Fibroblast of villous mesenchyme (primary cell): ENCODE measurements at regions not wholly inside any gene's neighbourhood (a gene's known extent, or its start where the extent isn't known, plus 50 kb on each side); places are given as distances from the start of the nearest gene placed in this dataset.

Experiments
- DNase-seq: peaks from one replicate; pipeline ENCODE4 v3.0.0-alpha.2; 2010; ENCODE audit warnings: low read depth
- H3K4me3 ChIP-seq: 2 replicates; pipeline ENCODE4 v1.5.1; 2011; ENCODE audit warnings: low read depth, mild to moderate bottlenecking, low read length
- CTCF ChIP-seq: IDR thresholded peaks from 2 replicates; pipeline ENCODE4 v1.5.1; 2012; ENCODE audit warnings: low read depth, mild to moderate bottlenecking, low read length; ENCODE audit not compliant: insufficient read depth

GRCh38 chr4:56745042-56745441, 63.9 kb upstream of the HOPX start:
- no peak overlapping the region for H3K4me3 ChIP-seq
- DNase-seq, result peak; percentile 89
- no peak for TF ChIP-seq CTCF

DNA sequence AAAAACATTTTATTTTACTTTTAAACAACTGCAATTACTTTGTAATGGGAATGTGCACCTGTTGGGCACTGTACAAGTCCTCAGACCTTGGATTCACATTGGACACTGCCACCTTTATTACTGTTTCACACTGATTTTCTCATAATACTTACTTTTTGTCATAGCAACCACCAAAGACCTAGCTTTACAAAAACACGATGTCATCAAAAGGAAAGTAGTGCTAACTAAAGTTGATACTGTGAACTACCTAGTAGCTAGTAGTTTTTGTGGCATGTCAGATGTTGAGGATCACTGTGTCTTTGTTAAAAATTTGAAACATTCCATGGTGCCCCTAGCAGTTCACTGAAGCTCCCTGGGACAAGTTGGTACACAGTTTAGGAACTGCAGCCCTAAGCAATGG, 62.9 kb upstream of the HOPX start:
- no peak for TF ChIP-seq CTCF
- no peak overlapping the region for H3K4me3 ChIP-seq
- no peak for DNase-seq

GRCh38 chr4:56743550-56743949, 62.5 kb upstream of the HOPX start:
- DNase-seq, result peak; percentile 95
- H3K4me3 ChIP-seq, result no peak overlapping the region
- no peak for TF ChIP-seq CTCF

- no peak for TF ChIP-seq CTCF
- no peak overlapping the region for H3K4me3 ChIP-seq
- peak; percentile 81 for DNase-seq
These were observed 61.2 kb upstream of the HOPX start for GRCh38 chr4:56742080-56742871.

- no peak for TF ChIP-seq CTCF
- no peak overlapping the region for H3K4me3 ChIP-seq
- no peak for DNase-seq
These were observed 60.5 kb upstream of the HOPX start for GRCh38 chr4:56741595-56741994.

GRCh38 chr4:56739066-56739777, 58.1 kb upstream of the HOPX start:
- H3K4me3 ChIP-seq, result no peak overlapping the region
- no peak for TF ChIP-seq CTCF
- DNase-seq, result peak; percentile 84

DNA sequence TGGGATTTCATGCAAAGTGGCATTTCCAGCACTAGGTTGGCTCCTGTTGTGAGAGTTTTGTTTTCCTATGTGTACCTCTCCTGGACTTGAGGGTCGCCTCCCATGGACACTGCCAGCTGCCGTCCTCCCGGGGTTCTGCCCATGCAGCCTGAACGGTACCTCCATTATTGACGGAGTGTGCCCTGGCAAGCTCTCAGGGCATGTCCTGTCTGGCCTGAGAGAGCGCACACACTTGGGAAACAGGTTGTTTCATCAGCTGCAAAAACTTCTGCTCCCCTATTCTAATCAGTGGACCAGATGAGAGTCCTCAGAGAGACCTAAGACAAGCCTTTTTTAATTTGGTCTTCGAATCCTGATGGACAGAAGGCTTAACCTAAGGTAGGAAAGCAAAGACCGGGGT, 56.6 kb upstream of the HOPX start:
- TF ChIP-seq CTCF, result no peak
- DNase-seq, result no peak
- H3K4me3 ChIP-seq, result no peak overlapping the region
